IMR-90 (cell line): ENCODE measurements at regions not wholly inside any gene's neighbourhood (a gene's known extent, or its start where the extent isn't known, plus 50 kb on each side); places are given as distances from the start of the nearest gene placed in this dataset.

Experiments used
- ATAC-seq: fragments of 200-7000 bp; cut with Tn5 transposase; 2 replicates; pipeline ENCODE4 v1.9.1; 2020; ENCODE audit warnings: low read depth, mild to moderate bottlenecking, moderate library complexity
- BruUV-seq: library from RNA; stranded (reverse); fragments of 400-500 nt; replicated peaks from 2 replicates; lab custom pipeline; 2021; lab: Mats Ljungman, UMichigan
- CTCF ChIA-PET: fragments of 300-600 bp; formaldehyde crosslinking; extraction: SDS; loops from one replicate; lab custom pipeline; 2021; ENCODE audit warnings: antibody characterized with exemption; lab: Yijun Ruan, JAX
- POLR2A ChIA-PET: fragments of 300-600 bp; sonication (Branson Sonifier 250); formaldehyde crosslinking; loops from one replicate; lab custom pipeline; 2022; ENCODE audit warnings: antibody characterized with exemption; ENCODE audit not compliant: unreplicated experiment; lab: Charles Lee
- DNase-seq: peaks from one replicate; pipeline ENCODE4 v3.0.0; 2013
- H2AFZ ChIP-seq: replicated peaks from 2 replicates; pipeline ENCODE3; 2013; ENCODE audit warnings: low read length, mild to moderate bottlenecking; ENCODE audit not compliant: poor library complexity
- H2AK5ac ChIP-seq: 2 replicates; pipeline ENCODE4 v1.6.1; 2013; ENCODE audit warnings: low read depth, low read length, inconsistent platforms
- H2AK9ac ChIP-seq: replicated peaks from 2 replicates; pipeline ENCODE3; 2013; ENCODE audit warnings: mild to moderate bottlenecking, low read depth, low read length, moderate library complexity; ENCODE audit not compliant: poor library complexity
- H2BK120ac ChIP-seq: 2 replicates; pipeline ENCODE4 v1.6.1; 2013; ENCODE audit warnings: low read depth, low read length, inconsistent platforms
- H2BK15ac ChIP-seq: 3 replicates; pipeline ENCODE4 v1.6.1; 2013; ENCODE audit warnings: low read depth, low read length, inconsistent platforms
- H2BK20ac ChIP-seq: 2 replicates; pipeline ENCODE4 v1.6.1; 2013; ENCODE audit warnings: low read depth, mild to moderate bottlenecking, inconsistent platforms, low read length, moderate library complexity
- H2BK5ac ChIP-seq: 2 replicates; pipeline ENCODE4 v1.6.1; 2013; ENCODE audit warnings: mild to moderate bottlenecking, low read depth, low read length, inconsistent platforms; ENCODE audit not compliant: poor library complexity, severe bottlenecking
- H3K14ac ChIP-seq: replicated peaks from 2 replicates; pipeline ENCODE4 v1.6.1; 2013; ENCODE audit warnings: low read depth, low read length, inconsistent platforms
- H3K18ac ChIP-seq: 2 replicates; pipeline ENCODE4 v1.6.1; 2013; ENCODE audit warnings: low read depth, low read length, control low read depth
- H3K23ac ChIP-seq: 2 replicates; pipeline ENCODE4 v1.6.1; 2013; ENCODE audit warnings: low read depth, low read length, inconsistent platforms
- H3K27ac ChIP-seq: 2 replicates; pipeline ENCODE4 v1.5.1; 2013; ENCODE audit warnings: mild to moderate bottlenecking, control low read depth, low read length; ENCODE audit not compliant: insufficient read depth
- H3K27me3 ChIP-seq: 2 replicates; pipeline ENCODE4 v1.6.1; 2013; ENCODE audit warnings: low read length; ENCODE audit not compliant: control insufficient read depth, insufficient read depth
- H3K36me3 ChIP-seq: 2 replicates; pipeline ENCODE4 v1.6.1; 2013; ENCODE audit warnings: low read length, mixed read lengths; ENCODE audit not compliant: control insufficient read depth, insufficient read depth
- H3K4ac ChIP-seq: 2 replicates; pipeline ENCODE4 v1.6.1; 2013; ENCODE audit warnings: low read depth, low read length, inconsistent platforms
- H3K4me1 ChIP-seq: 2 replicates; pipeline ENCODE4 v1.6.1; 2013; ENCODE audit warnings: low read length, mixed read lengths; ENCODE audit not compliant: control insufficient read depth, insufficient read depth
- H3K4me2 ChIP-seq: 2 replicates; pipeline ENCODE4 v1.6.1; 2013; ENCODE audit warnings: low read depth, mild to moderate bottlenecking, control low read depth, low read length, moderate library complexity
- H3K4me3 ChIP-seq: 2 replicates; pipeline ENCODE4 v1.5.1; 2013; ENCODE audit warnings: low read depth, mild to moderate bottlenecking, control low read depth, low read length, moderate library complexity; ENCODE audit not compliant: insufficient read depth
- H3K56ac ChIP-seq: 2 replicates; pipeline ENCODE4 v1.6.1; 2013; ENCODE audit warnings: low read length, inconsistent platforms; ENCODE audit not compliant: insufficient read depth; ENCODE audit errors: extremely low read depth
- H3K79me1 ChIP-seq, 2 experiments: 2 replicates each; pipeline ENCODE4 v1.6.1; 2013; ENCODE audit warnings: low read length in 2 of 2, inconsistent platforms in 1 of 2, low read depth in 1 of 2
- H3K9ac ChIP-seq: 2 replicates; pipeline ENCODE4 v1.6.1; 2013; ENCODE audit warnings: low read depth, low read length, control low read depth
- H3K9me1 ChIP-seq: 2 replicates; pipeline ENCODE4 v1.6.1; 2013; ENCODE audit warnings: low read length, inconsistent platforms; ENCODE audit not compliant: insufficient read depth
- H3K9me3 ChIP-seq: 2 replicates; pipeline ENCODE4 v1.6.1; 2013; ENCODE audit warnings: low read length; ENCODE audit not compliant: control insufficient read depth, insufficient read depth
- H4K20me1 ChIP-seq: 2 replicates; pipeline ENCODE4 v1.6.1; 2013; ENCODE audit warnings: low read length, inconsistent platforms; ENCODE audit not compliant: insufficient read depth
- H4K5ac ChIP-seq: 2 replicates; pipeline ENCODE4 v1.6.1; 2013; ENCODE audit warnings: mild to moderate bottlenecking, low read depth, low read length, control low read depth
- H4K8ac ChIP-seq, 2 experiments: 2 replicates each; pipeline ENCODE4 v1.6.1; 2013; ENCODE audit warnings: low read depth in 2 of 2, low read length in 2 of 2, control low read depth in 1 of 2, inconsistent platforms in 1 of 2
- H4K91ac ChIP-seq: 2 replicates; pipeline ENCODE4 v1.6.1; 2013; ENCODE audit warnings: low read depth, low read length, inconsistent platforms; ENCODE audit not compliant: insufficient read depth
- BHLHE40 ChIP-seq: fragments of 150-350 bp; IDR thresholded peaks from 2 replicates; pipeline ENCODE4 v1.6.1; 2016; ENCODE audit warnings: mild to moderate bottlenecking, low read depth, low read length
- CEBPB ChIP-seq: IDR thresholded peaks from 2 replicates; pipeline ENCODE4 v1.6.1; 2012; ENCODE audit warnings: low read depth, low read length, improper control_type of control experiment
- CHD1 ChIP-seq: IDR thresholded peaks from 2 replicates; pipeline ENCODE4 v1.6.1; 2012; ENCODE audit warnings: low read depth, low read length, improper control_type of control experiment
- CTCF ChIP-seq: conservative IDR thresholded peaks from 2 replicates; pipeline ENCODE4 v1.5.1; 2012; ENCODE audit warnings: mild to moderate bottlenecking, low read depth, low read length, improper control_type of control experiment
- ELK1 ChIP-seq: fragments of 150-350 bp; IDR thresholded peaks from 2 replicates; pipeline ENCODE4 v1.6.1; 2016; ENCODE audit warnings: low read depth, mild to moderate bottlenecking, low read length, moderate library complexity, borderline replicate concordance
- FOS ChIP-seq: fragments of 150-350 bp; IDR thresholded peaks from 2 replicates; pipeline ENCODE4 v1.6.1; 2016; ENCODE audit warnings: low read depth, low read length
- MAFK ChIP-seq: IDR thresholded peaks from 2 replicates; pipeline ENCODE4 v1.6.1; 2012; ENCODE audit warnings: low read depth, low read length, improper control_type of control experiment
- MAZ ChIP-seq: IDR thresholded peaks from 2 replicates; pipeline ENCODE4 v1.6.1; 2012; ENCODE audit warnings: low read depth, mild to moderate bottlenecking, low read length, improper control_type of control experiment, moderate library complexity, borderline replicate concordance
- MXI1 ChIP-seq: IDR thresholded peaks from 2 replicates; pipeline ENCODE4 v1.6.1; 2012; ENCODE audit warnings: low read depth, mild to moderate bottlenecking, low read length, moderate library complexity, borderline replicate concordance
- NFE2L2 ChIP-seq: fragments of 150-350 bp; IDR thresholded peaks from 2 replicates; pipeline ENCODE4 v1.6.1; 2016; ENCODE audit warnings: low read depth, mild to moderate bottlenecking, low read length
- POLR2A ChIP-seq: IDR thresholded peaks from 2 replicates; pipeline ENCODE4 v1.6.1; 2012; ENCODE audit warnings: mild to moderate bottlenecking, low read depth, low read length
- RAD21 ChIP-seq: IDR thresholded peaks from 2 replicates; pipeline ENCODE4 v1.6.1; 2012; ENCODE audit warnings: low read length, improper control_type of control experiment
- RCOR1 ChIP-seq: IDR thresholded peaks from 2 replicates; pipeline ENCODE4 v1.6.1; 2012; ENCODE audit warnings: mild to moderate bottlenecking, low read length, improper control_type of control experiment; ENCODE audit not compliant: insufficient replicate concordance
- RFX5 ChIP-seq: IDR thresholded peaks from 2 replicates; pipeline ENCODE4 v1.8.0; 2012; ENCODE audit warnings: low read depth, mild to moderate bottlenecking, low read length, moderate library complexity
- SMC3 ChIP-seq: fragments of 150-350 bp; IDR thresholded peaks from 2 replicates; pipeline ENCODE4 v1.6.1; 2016; ENCODE audit warnings: low read depth, mild to moderate bottlenecking, antibody characterized with exemption, low read length, moderate library complexity
- USF2 ChIP-seq: fragments of 150-350 bp; IDR thresholded peaks from 2 replicates; pipeline ENCODE4 v1.6.1; 2017; ENCODE audit warnings: mild to moderate bottlenecking, antibody characterized with exemption, low read length, low read depth
- WGBS, 2 experiments: methylation state at CpG; one replicate each; pipeline versions ENCODE4 v1.1.5 to v1.1.7; 2013; ENCODE audit warnings: missing lambda C conversion rate in 2 of 2; ENCODE audit not compliant: insufficient read length in 1 of 2; ENCODE audit errors: extremely low coverage in 2 of 2; 5-methylcytosine and 5-hydroxymethylcytosine counted together
- dilution Hi-C: fragments of 300-500 bp; cut with HindIII; formaldehyde crosslinking; loops from one replicate; pipeline ENCODE4 v1.14.3; 2018; ENCODE audit warnings: low sequenced_read_pairs; ENCODE audit not compliant: unreplicated experiment
- in situ Hi-C: fragments of 300-500 bp; cut with MboI; formaldehyde crosslinking; loops from 3 replicates; pipeline ENCODE4 v1.14.3; 2019; ENCODE audit warnings: low sequenced_read_pairs, inconsistent platforms, mixed read lengths
- intact Hi-C: fragments of 100-400 bp; cut with micrococcal nuclease; formaldehyde crosslinking; loops from 2 replicates; pipeline ENCODE4 v1.10.0; 2022

- H3K4ac ChIP-seq, result no peak overlapping the region
- H3K27me3 ChIP-seq, result peaks cover 68% of the 10 kb centered on the region
- no peak overlapping the region for H3K56ac ChIP-seq
- no peak overlapping the region for H3K9ac ChIP-seq
- no peaks in the 10 kb centered on the region for H3K9me3 ChIP-seq
- no peaks in the 10 kb centered on the region for H3K36me3 ChIP-seq
- H2AK9ac ChIP-seq, result no peak overlapping the region
- no peaks in the 10 kb centered on the region for H3K9me1 ChIP-seq
- H4K91ac ChIP-seq, result no peak overlapping the region
- DNase-seq, result no peak
- TF ChIP-seq MXI1, result no peak
- TF ChIP-seq ELK1, result no peak
- TF ChIP-seq USF2, result no peak
- no peak for TF ChIP-seq POLR2A
- no peak for TF ChIP-seq NFE2L2
- TF ChIP-seq SMC3, result no peak
- TF ChIP-seq MAFK, result no peak
- TF ChIP-seq MAZ, result no peak
- TF ChIP-seq RFX5, result no peak
- TF ChIP-seq CTCF, result no peak
- no peak for TF ChIP-seq FOS
- TF ChIP-seq RCOR1, result no peak
- no peak for TF ChIP-seq CHD1
- TF ChIP-seq RAD21, result no peak
- TF ChIP-seq CEBPB, result no peak
- no peak for TF ChIP-seq BHLHE40
- dilution Hi-C loops, result no loop called here
- H4K8ac ChIP-seq, result no peak overlapping the region
- ChIA-PET CTCF (no interaction called here), POLR2A (no interaction called here)
- no TSS peak for BruUV-seq
- H3K79me1 ChIP-seq, result no peaks in the 10 kb centered on the region
- H4K5ac ChIP-seq, result no peak overlapping the region
- no peak overlapping the region for H2BK120ac ChIP-seq
- no peak overlapping the region for H3K18ac ChIP-seq
- no peak overlapping the region for H2BK20ac ChIP-seq
- intact Hi-C loops, result no loop called here
- ATAC-seq, result no peak
- H3K4me3 ChIP-seq, result no peak overlapping the region
- no peak overlapping the region for H3K4me2 ChIP-seq
- no peaks in the 10 kb centered on the region for H3K4me1 ChIP-seq
- no peak overlapping the region for H2BK15ac ChIP-seq
- H3K14ac ChIP-seq, result no peak overlapping the region
- no peak overlapping the region for H2AFZ ChIP-seq
- in situ Hi-C loops, result no loop called here
- H3K27ac ChIP-seq, result no peak overlapping the region
- H2BK5ac ChIP-seq, result no peak overlapping the region
- WGBS, 2 experiments, result 50% methylated on average over 1 of the region's 5 CpGs; no CpG with 5 or more reads in 1 of the 2 experiments
- H4K20me1 ChIP-seq, result no peaks in the 10 kb centered on the region
- H2AK5ac ChIP-seq, result no peak overlapping the region
- no peak overlapping the region for H3K23ac ChIP-seq
Measured at GRCh38 chr7:50856806-50857205, 74.1 kb upstream of the GRB10 start.
